Panc1 (cell line): ENCODE measurements at regions not wholly inside any gene's neighbourhood (a gene's known extent, or its start where the extent isn't known, plus 50 kb on each side); places are given as distances from the start of the nearest gene placed in this dataset.

Experiments
- ATAC-seq: fragments of 200-7000 bp; cut with Tn5 transposase; 2 replicates; pipeline ENCODE4 v1.9.1; 2020; ENCODE audit warnings: mild to moderate bottlenecking, moderate library complexity
- BruUV-seq: library from RNA; stranded (reverse); fragments of 400-500 nt; replicated peaks from 2 replicates; lab custom pipeline; 2021; lab: Mats Ljungman, UMichigan
- CTCF ChIA-PET: fragments of 300-600 bp; sonication (Branson Sonifier 250); formaldehyde crosslinking; loops from one replicate; lab custom pipeline; 2022; ENCODE audit warnings: antibody characterized with exemption; lab: Charles Lee
- POLR2A ChIA-PET: fragments of 300-600 bp; sonication (Branson Sonifier 250); formaldehyde crosslinking; loops from one replicate; lab custom pipeline; 2022; ENCODE audit warnings: antibody characterized with exemption; lab: Charles Lee
- DNase-seq: peaks from one replicate; pipeline ENCODE4 v3.0.0-alpha.2; 2010; ENCODE audit warnings: low read depth, low spot score
- H3K27ac ChIP-seq: 2 replicates; pipeline ENCODE4 v1.5.1; 2011; ENCODE audit warnings: mild to moderate bottlenecking, low read length, inconsistent platforms
- H3K27me3 ChIP-seq: fragments of 200-500 bp; sonication (Bioruptor generic); 2 replicates; pipeline ENCODE4 v1.6.0; 2014; ENCODE audit warnings: low read length, inconsistent platforms; ENCODE audit not compliant: control insufficient read depth, insufficient read depth
- H3K36me3 ChIP-seq: fragments of 200-500 bp; sonication (Bioruptor generic); 2 replicates; pipeline ENCODE4 v1.5.1; 2014; ENCODE audit warnings: inconsistent platforms, mild to moderate bottlenecking, low read length, moderate library complexity; ENCODE audit not compliant: control insufficient read depth, insufficient read depth
- H3K4me1 ChIP-seq: 2 replicates; pipeline ENCODE4 v1.5.1; 2011; ENCODE audit warnings: inconsistent platforms, mild to moderate bottlenecking, low read length, moderate library complexity; ENCODE audit not compliant: control insufficient read depth, insufficient read depth
- H3K4me3 ChIP-seq, 2 experiments: 2 replicates each; pipeline ENCODE4 v1.5.1; 2011 to 2012; ENCODE audit warnings: low read depth in 2 of 2, low read length in 2 of 2, mild to moderate bottlenecking in 2 of 2, inconsistent platforms in 1 of 2, moderate library complexity in 1 of 2
- H3K9me3 ChIP-seq: fragments of 200-500 bp; sonication (Bioruptor generic); 2 replicates; pipeline ENCODE4 v1.5.1; 2014; ENCODE audit warnings: low read depth, mild to moderate bottlenecking, inconsistent platforms, low read length, moderate library complexity; ENCODE audit not compliant: control insufficient read depth, insufficient read depth
- POLR2AphosphoS5 ChIP-seq: IDR thresholded peaks from 2 replicates; pipeline ENCODE4 v1.6.1; 2012; ENCODE audit warnings: mild to moderate bottlenecking, low read depth, low read length, moderate library complexity
- SIN3A ChIP-seq: IDR thresholded peaks from 2 replicates; pipeline ENCODE4 v1.6.1; 2012; ENCODE audit warnings: low read depth, mild to moderate bottlenecking, low read length, moderate library complexity, borderline replicate concordance; ENCODE audit not compliant: insufficient read depth
- TCF7L2 ChIP-seq: IDR thresholded peaks from 2 replicates; pipeline ENCODE4 v1.6.1; 2011; ENCODE audit warnings: mild to moderate bottlenecking, low read depth, low read length, inconsistent platforms
- in situ Hi-C: cut with HindIII; loops from 2 replicates; pipeline ENCODE4 v1.10.0; 2016; ENCODE audit warnings: low sequenced_read_pairs, low pct_unique_long_range_greater_than_20kb
- intact Hi-C: fragments of 100-400 bp; cut with micrococcal nuclease; formaldehyde crosslinking; loops from one replicate; pipeline ENCODE4 v1.10.0; 2022; ENCODE audit not compliant: unreplicated experiment
- TF ChIP-seq, protein P1 (sequence below), 2 experiments: IDR thresholded peaks; 2 replicates each; pipeline ENCODE4 v1.6.1; 2011 to 2012; ENCODE audit warnings: low read depth in 2 of 2, control low read depth in 1 of 2, low read length in 1 of 2, mild to moderate bottlenecking in 1 of 2, moderate library complexity in 1 of 2; ENCODE audit not compliant: insufficient read depth in 1 of 2
- TF ChIP-seq, protein P2 (sequence below): fragments of 450-650 bp; IDR thresholded peaks from 2 replicates; pipeline ENCODE4 v1.5.1; 2017; ENCODE audit warnings: mild to moderate bottlenecking

DNA sequence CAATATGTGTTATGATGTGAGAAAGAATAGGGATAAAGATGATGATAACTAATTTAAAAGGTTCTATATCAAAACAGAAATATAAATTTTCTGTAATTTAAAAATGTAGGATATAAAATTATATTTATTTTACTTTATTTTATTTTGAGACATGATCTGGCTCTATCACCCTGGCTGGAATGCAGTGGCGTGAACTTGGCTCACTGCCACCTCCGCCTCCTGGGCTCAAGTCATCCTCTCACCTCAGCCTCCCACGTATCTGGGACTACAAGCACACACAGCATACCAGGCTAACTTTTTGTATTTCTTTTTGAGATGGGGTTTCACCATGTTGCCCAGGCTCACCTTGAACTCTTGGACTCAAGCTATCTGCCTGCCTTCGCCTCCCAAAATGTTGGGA is 214.9 kb upstream of the SLITRK1 start:
- intact Hi-C loops (no loop called here), in situ Hi-C loops (no loop called here)
- TF ChIP-seq TCF7L2 (no peak), POLR2AphosphoS5 (no peak), SIN3A (no peak)
- TF ChIP-seq, protein P1, sequence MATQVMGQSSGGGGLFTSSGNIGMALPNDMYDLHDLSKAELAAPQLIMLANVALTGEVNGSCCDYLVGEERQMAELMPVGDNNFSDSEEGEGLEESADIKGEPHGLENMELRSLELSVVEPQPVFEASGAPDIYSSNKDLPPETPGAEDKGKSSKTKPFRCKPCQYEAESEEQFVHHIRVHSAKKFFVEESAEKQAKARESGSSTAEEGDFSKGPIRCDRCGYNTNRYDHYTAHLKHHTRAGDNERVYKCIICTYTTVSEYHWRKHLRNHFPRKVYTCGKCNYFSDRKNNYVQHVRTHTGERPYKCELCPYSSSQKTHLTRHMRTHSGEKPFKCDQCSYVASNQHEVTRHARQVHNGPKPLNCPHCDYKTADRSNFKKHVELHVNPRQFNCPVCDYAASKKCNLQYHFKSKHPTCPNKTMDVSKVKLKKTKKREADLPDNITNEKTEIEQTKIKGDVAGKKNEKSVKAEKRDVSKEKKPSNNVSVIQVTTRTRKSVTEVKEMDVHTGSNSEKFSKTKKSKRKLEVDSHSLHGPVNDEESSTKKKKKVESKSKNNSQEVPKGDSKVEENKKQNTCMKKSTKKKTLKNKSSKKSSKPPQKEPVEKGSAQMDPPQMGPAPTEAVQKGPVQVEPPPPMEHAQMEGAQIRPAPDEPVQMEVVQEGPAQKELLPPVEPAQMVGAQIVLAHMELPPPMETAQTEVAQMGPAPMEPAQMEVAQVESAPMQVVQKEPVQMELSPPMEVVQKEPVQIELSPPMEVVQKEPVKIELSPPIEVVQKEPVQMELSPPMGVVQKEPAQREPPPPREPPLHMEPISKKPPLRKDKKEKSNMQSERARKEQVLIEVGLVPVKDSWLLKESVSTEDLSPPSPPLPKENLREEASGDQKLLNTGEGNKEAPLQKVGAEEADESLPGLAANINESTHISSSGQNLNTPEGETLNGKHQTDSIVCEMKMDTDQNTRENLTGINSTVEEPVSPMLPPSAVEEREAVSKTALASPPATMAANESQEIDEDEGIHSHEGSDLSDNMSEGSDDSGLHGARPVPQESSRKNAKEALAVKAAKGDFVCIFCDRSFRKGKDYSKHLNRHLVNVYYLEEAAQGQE (IDR thresholded peaks at IDR 0.05; ENCODE audit: insufficient read depth in 1 of 2, low read depth in 2 of 2, low read length in 1 of 2): no peak
- TF ChIP-seq, protein P2, sequence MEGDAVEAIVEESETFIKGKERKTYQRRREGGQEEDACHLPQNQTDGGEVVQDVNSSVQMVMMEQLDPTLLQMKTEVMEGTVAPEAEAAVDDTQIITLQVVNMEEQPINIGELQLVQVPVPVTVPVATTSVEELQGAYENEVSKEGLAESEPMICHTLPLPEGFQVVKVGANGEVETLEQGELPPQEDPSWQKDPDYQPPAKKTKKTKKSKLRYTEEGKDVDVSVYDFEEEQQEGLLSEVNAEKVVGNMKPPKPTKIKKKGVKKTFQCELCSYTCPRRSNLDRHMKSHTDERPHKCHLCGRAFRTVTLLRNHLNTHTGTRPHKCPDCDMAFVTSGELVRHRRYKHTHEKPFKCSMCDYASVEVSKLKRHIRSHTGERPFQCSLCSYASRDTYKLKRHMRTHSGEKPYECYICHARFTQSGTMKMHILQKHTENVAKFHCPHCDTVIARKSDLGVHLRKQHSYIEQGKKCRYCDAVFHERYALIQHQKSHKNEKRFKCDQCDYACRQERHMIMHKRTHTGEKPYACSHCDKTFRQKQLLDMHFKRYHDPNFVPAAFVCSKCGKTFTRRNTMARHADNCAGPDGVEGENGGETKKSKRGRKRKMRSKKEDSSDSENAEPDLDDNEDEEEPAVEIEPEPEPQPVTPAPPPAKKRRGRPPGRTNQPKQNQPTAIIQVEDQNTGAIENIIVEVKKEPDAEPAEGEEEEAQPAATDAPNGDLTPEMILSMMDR: no peak
- H3K4me3 ChIP-seq: no peak overlapping the region
- ATAC-seq (no peak), DNase-seq (no peak)
- no peaks in the 10 kb centered on the region for H3K27me3 ChIP-seq
- H3K4me1 ChIP-seq: no peaks in the 10 kb centered on the region
- H3K9me3 ChIP-seq: no peaks in the 10 kb centered on the region
- ChIA-PET POLR2A (no interaction called here), CTCF (no interaction called here)
- BruUV-seq: no TSS peak
- H3K27ac ChIP-seq: no peak overlapping the region
- H3K36me3 ChIP-seq: no peaks in the 10 kb centered on the region

DNA sequence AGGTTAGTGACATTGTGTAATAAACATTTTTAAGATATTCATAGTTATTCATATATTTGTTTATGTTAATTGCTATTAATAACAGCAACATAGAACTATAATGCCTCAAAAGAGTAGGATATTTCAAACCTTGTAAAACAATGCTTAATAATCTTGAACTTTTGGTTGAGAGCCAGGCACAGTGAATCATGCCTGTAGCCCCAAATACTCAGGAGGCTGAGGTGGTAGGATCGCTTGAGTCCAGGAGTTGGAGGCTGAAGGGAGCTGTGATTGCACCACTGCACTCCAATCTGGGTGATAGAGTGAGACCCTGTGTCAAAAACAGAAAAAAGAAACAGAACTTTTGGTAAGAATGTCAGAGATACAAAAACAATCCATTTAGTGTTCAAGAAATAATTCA is 213.9 kb upstream of the SLITRK1 start:
- no peak overlapping the region for H3K4me3 ChIP-seq
- no peaks in the 10 kb centered on the region for H3K36me3 ChIP-seq
- DNase-seq (no peak), ATAC-seq (no peak)
- ChIA-PET POLR2A (no interaction called here), CTCF (no interaction called here)
- TF ChIP-seq, protein P1 (IDR thresholded peaks at IDR 0.05; ENCODE audit: insufficient read depth in 1 of 2, low read depth in 2 of 2, low read length in 1 of 2): no peak
- no peak for TF ChIP-seq SIN3A
- TF ChIP-seq, protein P2: no peak
- TF ChIP-seq TCF7L2: no peak
- no peak for TF ChIP-seq POLR2AphosphoS5
- no peak overlapping the region for H3K27ac ChIP-seq
- H3K4me1 ChIP-seq: no peaks in the 10 kb centered on the region
- intact Hi-C loops: no loop called here
- no peaks in the 10 kb centered on the region for H3K9me3 ChIP-seq
- BruUV-seq: no TSS peak
- in situ Hi-C loops: no loop called here
- no peaks in the 10 kb centered on the region for H3K27me3 ChIP-seq
